Sigmoid colon (tissue), 6 donors: ENCODE measurements at regions not wholly inside any gene's neighbourhood (a gene's known extent, or its start where the extent isn't known, plus 50 kb on each side); places are given as distances from the start of the nearest gene placed in this dataset.
A peak's percentile ranks its signal among the peaks of the same experiment; 100 is the strongest.

Experiments
- DNase-seq: peaks from one replicate; pipeline ENCODE4 v3.0.0-alpha.2; 2019
- H3K27ac ChIP-seq, 4 donors: fragments of 200-600 bp; sonication (generic); one replicate each; pipeline ENCODE4 v1.5.1; 2016 to 2019; ENCODE audit warnings: mild to moderate bottlenecking in 1 of 4
- H3K27me3 ChIP-seq, 3 donors: fragments of 200-600 bp; sonication (generic); one replicate each; pipeline ENCODE4 v1.5.1; 2019; ENCODE audit warnings: mild to moderate bottlenecking in 1 of 3
- H3K36me3 ChIP-seq, 4 donors: fragments of 200-600 bp; sonication (generic); one replicate each; pipeline ENCODE4 v1.5.1; 2016 to 2019
- H3K4me1 ChIP-seq, 4 donors: fragments of 200-600 bp; sonication (generic); one replicate each; pipeline ENCODE4 v1.5.1; 2017 to 2019
- H3K4me3 ChIP-seq, 4 donors: fragments of 200-600 bp; sonication (generic); one replicate each; pipeline ENCODE4 v1.5.1; 2017 to 2019; ENCODE audit warnings: mild to moderate bottlenecking in 2 of 4, moderate library complexity in 1 of 4
- H3K9me3 ChIP-seq, 4 donors: fragments of 200-600 bp in 3 of 4; sonication (generic) in 3 of 4; one replicate each; pipeline versions ENCODE4 v1.5.1 to v1.6.1; 2013 to 2019
- CTCF ChIP-seq, 4 experiments: fragments of 450-650 bp in 3 of 4; fragments of 200-600 bp in 1 of 4; IDR thresholded peaks; one replicate each; pipeline ENCODE4 v1.5.1; 2016 to 2019; ENCODE audit warnings: antibody characterized with exemption in 4 of 4, mild to moderate bottlenecking in 3 of 4, moderate library complexity in 2 of 4
- EP300 ChIP-seq, 4 donors: sonication (generic); formaldehyde crosslinking; IDR thresholded peaks; one replicate each; pipeline ENCODE4 v1.6.1; 2017; ENCODE audit warnings: antibody characterized with exemption in 4 of 4
- POLR2A ChIP-seq, 2 donors: fragments of 450-650 bp; IDR thresholded peaks; one replicate each; pipeline ENCODE4 v1.6.1; 2016; ENCODE audit warnings: antibody characterized with exemption in 2 of 2, mild to moderate bottlenecking in 2 of 2, moderate library complexity in 2 of 2
- POLR2AphosphoS5 ChIP-seq, 4 donors: sonication (generic); formaldehyde crosslinking; IDR thresholded peaks; one replicate each; pipeline ENCODE4 v1.6.1; 2017; ENCODE audit warnings: antibody characterized with exemption in 4 of 4
- WGBS, 2 donors: extraction: QIAGEN DNeasy Blood & Tissue Kit; methylation state at CpG; one replicate each; pipeline ENCODE4 v1.1.7; 2013; 5-methylcytosine and 5-hydroxymethylcytosine counted together
- intact Hi-C: fragments of 100-400 bp; cut with DNase I; formaldehyde crosslinking; loops from one replicate; pipeline ENCODE4 v1.15.1; 2023
- donor health status: healthy with polysubstance abuse.
- donor health status: healthy.

- 91 to 92% methylated on average over 4 of the region's 4 CpGs for WGBS, 2 donors
- no peaks in the 10 kb centered on the region for H3K4me1 ChIP-seq
- no peak overlapping the region for H3K27ac ChIP-seq
- TF ChIP-seq POLR2AphosphoS5 (IDR thresholded peaks at IDR 0.05) = no peak
- no peak for TF ChIP-seq CTCF (IDR thresholded peaks at IDR 0.05)
- TF ChIP-seq EP300 (IDR thresholded peaks at IDR 0.05) = no peak
- TF ChIP-seq POLR2A (IDR thresholded peaks at IDR 0.05) = no peak
- intact Hi-C loops = loop anchor here (5.0 kb wide), 1 partner anchor 673 kb away; no protein-coding TSS in a partner anchor
- DNase-seq = no peak
- no peaks in the 10 kb centered on the region for H3K9me3 ChIP-seq
- no peaks in the 10 kb centered on the region for H3K36me3 ChIP-seq
- H3K27me3 ChIP-seq = no peaks in the 10 kb centered on the region
- no peak overlapping the region for H3K4me3 ChIP-seq
Observed at GRCh38 chr11:128158860-128159259, 428.5 kb downstream of the ETS1 start.

GRCh38 chr11:128157423-128158298 is 429.7 kb downstream of the ETS1 start:
- TF ChIP-seq EP300 (IDR thresholded peaks at IDR 0.05) = no peak
- TF ChIP-seq POLR2A (IDR thresholded peaks at IDR 0.05) = no peak
- peak; percentile 54 to 86 (median 82) for TF ChIP-seq CTCF (IDR thresholded peaks at IDR 0.05)
- no peak for TF ChIP-seq POLR2AphosphoS5 (IDR thresholded peaks at IDR 0.05)
- 16 to 28% methylated on average over 5 of the region's 5 CpGs for WGBS, 2 donors
- H3K4me1 ChIP-seq = no peaks in the 10 kb centered on the region
- no peak overlapping the region for H3K27ac ChIP-seq
- no peak overlapping the region for H3K4me3 ChIP-seq
- DNase-seq = no peak
- H3K36me3 ChIP-seq = no peaks in the 10 kb centered on the region
- no peaks in the 10 kb centered on the region for H3K27me3 ChIP-seq
- intact Hi-C loops = loop anchor here (5.0 kb wide), 1 partner anchor 675 kb away; no protein-coding TSS in a partner anchor
- no peaks in the 10 kb centered on the region for H3K9me3 ChIP-seq

- TF ChIP-seq CTCF (IDR thresholded peaks at IDR 0.05) (no peak), EP300 (IDR thresholded peaks at IDR 0.05) (no peak), POLR2AphosphoS5 (IDR thresholded peaks at IDR 0.05) (no peak), POLR2A (IDR thresholded peaks at IDR 0.05) (no peak)
- Histone ChIP-seq H3K9me3 (no peaks in the 10 kb centered on the region), H3K36me3 (no peaks in the 10 kb centered on the region), H3K4me3 (no peak overlapping the region), H3K27ac (no peak overlapping the region), H3K4me1 (no peaks in the 10 kb centered on the region), H3K27me3 (no peaks in the 10 kb centered on the region)
- intact Hi-C loops = loop anchor here (5.0 kb wide), 1 partner anchor 676 kb away; no protein-coding TSS in a partner anchor
- DNase-seq = no peak
- 78 to 90% methylated on average over 3 of the region's 3 CpGs for WGBS, 2 donors
Observed at GRCh38 chr11:128156486-128156885, 430.9 kb downstream of the ETS1 start.

- Histone ChIP-seq H3K27ac (no peak overlapping the region), H3K36me3 (no peaks in the 10 kb centered on the region), H3K27me3 (no peaks in the 10 kb centered on the region), H3K4me1 (no peaks in the 10 kb centered on the region), H3K9me3 (no peaks in the 10 kb centered on the region), H3K4me3 (no peak overlapping the region)
- TF ChIP-seq POLR2A (IDR thresholded peaks at IDR 0.05) (no peak), POLR2AphosphoS5 (IDR thresholded peaks at IDR 0.05) (no peak), EP300 (IDR thresholded peaks at IDR 0.05) (no peak), CTCF (IDR thresholded peaks at IDR 0.05) (no peak)
- no peak for DNase-seq
- WGBS, 2 donors = 81 to 88% methylated on average over 2 of the region's 2 CpGs
- intact Hi-C loops = loop anchor here (5.0 kb wide), 1 partner anchor 677 kb away; no protein-coding TSS in a partner anchor
Observed at GRCh38 chr11:128155590-128155989, 431.8 kb downstream of the ETS1 start.
